GM21786 (cell line): ENCODE measurements at regions not wholly inside any gene's neighbourhood (a gene's known extent, or its start where the extent isn't known, plus 50 kb on each side); places are given as distances from the start of the nearest gene placed in this dataset.
"Not testable (repeated sequence)": the region's sequence is repeated elsewhere in the genome, so short reads cannot be mapped to it uniquely, and the experiment has no call there.

Source experiments
- ATAC-seq: cut with Tn5 transposase; IDR thresholded peaks from one replicate; pipeline ENCODE4 v1.9.1; 2021; ENCODE audit not compliant: unreplicated experiment

- ATAC-seq: no peak
These were observed 444.0 kb downstream of the HS3ST3B1 start for GRCh38 chr17:14744761-14745473.

GRCh38 chr17:14741491-14741890 is 440.6 kb downstream of the HS3ST3B1 start:
- no peak for ATAC-seq

- no peak for ATAC-seq
These were observed 439.0 kb downstream of the HS3ST3B1 start for GRCh38 chr17:14739656-14740431.

- no peak for ATAC-seq
These were observed 437.7 kb downstream of the HS3ST3B1 start for GRCh38 chr17:14738652-14738988.

- peak; percentile 72 for ATAC-seq
These were observed 437.2 kb downstream of the HS3ST3B1 start for GRCh38 chr17:14737984-14738651.

GRCh38 chr17:14736631-14737030 is 435.8 kb downstream of the HS3ST3B1 start:
- ATAC-seq: no peak

GRCh38 chr17:14733376-14733775 is 432.5 kb downstream of the HS3ST3B1 start:
- ATAC-seq: no peak

GRCh38 chr17:14732211-14732610 is 431.3 kb downstream of the HS3ST3B1 start:
- ATAC-seq: no peak

GRCh38 chr17:14731591-14731990 is 430.7 kb downstream of the HS3ST3B1 start:
- ATAC-seq: no peak

GRCh38 chr17:14730821-14731220 is 429.9 kb downstream of the HS3ST3B1 start:
- ATAC-seq: no peak

GRCh38 chr17:14725729-14726128 is 424.8 kb downstream of the HS3ST3B1 start:
- no peak for ATAC-seq

- no peak for ATAC-seq
These were observed 423.9 kb downstream of the HS3ST3B1 start for GRCh38 chr17:14724770-14725169.

GRCh38 chr17:14723349-14723748 is 422.5 kb downstream of the HS3ST3B1 start:
- ATAC-seq: not testable (repeated sequence)

- ATAC-seq: no peak
These were observed 419.1 kb downstream of the HS3ST3B1 start for GRCh38 chr17:14719942-14720341.

- ATAC-seq: no peak
These were observed 417.0 kb downstream of the HS3ST3B1 start for GRCh38 chr17:14717859-14718258.

GRCh38 chr17:14715561-14715960 is 414.7 kb downstream of the HS3ST3B1 start:
- ATAC-seq: no peak

- ATAC-seq: no peak
These were observed 411.7 kb downstream of the HS3ST3B1 start for GRCh38 chr17:14712611-14713021.

- no peak for ATAC-seq
These were observed 403.2 kb downstream of the HS3ST3B1 start for GRCh38 chr17:14704121-14704520.

GRCh38 chr17:14701886-14702285 is 401.0 kb downstream of the HS3ST3B1 start:
- ATAC-seq: no peak

- no peak for ATAC-seq
These were observed 398.8 kb downstream of the HS3ST3B1 start for GRCh38 chr17:14699574-14700185.

- ATAC-seq: no peak
These were observed 392.5 kb downstream of the HS3ST3B1 start for GRCh38 chr17:14693382-14693781.
